ENCODE measurements at regions not wholly inside any gene's neighbourhood (a gene's known extent, or its start where the extent isn't known, plus 50 kb on each side); places are given as distances from the start of the nearest gene placed in this dataset.

- DNase-seq = no peak
These were observed 448.1 kb downstream of the KCNH5 start for GRCh38 chr14:62597143-62597542.

- DNase-seq = no peak
These were observed 445.5 kb downstream of the KCNH5 start for GRCh38 chr14:62599616-62600385.

GRCh38 chr14:62602712-62603111 is 442.5 kb downstream of the KCNH5 start:
- no peak for DNase-seq

- no peak for DNase-seq
These were observed 440.7 kb downstream of the KCNH5 start for GRCh38 chr14:62604524-62604923.

- no peak for DNase-seq
These were observed 431.1 kb downstream of the KCNH5 start for GRCh38 chr14:62614122-62614521.

GRCh38 chr14:62616668-62617067 is 428.6 kb downstream of the KCNH5 start:
- no peak for DNase-seq

- no peak for DNase-seq
These were observed 418.8 kb downstream of the KCNH5 start for GRCh38 chr14:62626416-62626815.

- no peak for DNase-seq
These were observed 416.0 kb downstream of the KCNH5 start for GRCh38 chr14:62629176-62629725.

GRCh38 chr14:62631176-62631575 is 414.1 kb downstream of the KCNH5 start:
- no peak for DNase-seq

GRCh38 chr14:62632771-62633170 is 412.5 kb downstream of the KCNH5 start:
- DNase-seq = no peak

GRCh38 chr14:62645649-62646048 is 399.6 kb downstream of the KCNH5 start:
- no peak for DNase-seq
